Gastrocnemius medialis (tissue), 4 donors: ENCODE measurements at regions not wholly inside any gene's neighbourhood (a gene's known extent, or its start where the extent isn't known, plus 50 kb on each side); places are given as distances from the start of the nearest gene placed in this dataset.

Experiments
- POLR2A ChIP-seq, 2 donors: fragments of 450-650 bp; IDR thresholded peaks; one replicate each; pipeline ENCODE4 v1.6.1; 2017; ENCODE audit warnings: antibody characterized with exemption in 2 of 2, mild to moderate bottlenecking in 2 of 2, moderate library complexity in 2 of 2
- TF ChIP-seq, protein P1 (sequence below), 5 experiments: fragments of 450-650 bp in 3 of 5; fragments of 200-600 bp in 2 of 5; sonication (generic) in 2 of 5; IDR thresholded peaks in 4 of 5; conservative IDR thresholded peaks in 1 of 5; 1 replicate in 4 of 5; 2 replicates in 1 of 5; pipeline ENCODE4 v1.5.1; 2016 to 2019; ENCODE audit warnings: antibody characterized with exemption in 5 of 5, mild to moderate bottlenecking in 3 of 5, moderate library complexity in 3 of 5

DNA sequence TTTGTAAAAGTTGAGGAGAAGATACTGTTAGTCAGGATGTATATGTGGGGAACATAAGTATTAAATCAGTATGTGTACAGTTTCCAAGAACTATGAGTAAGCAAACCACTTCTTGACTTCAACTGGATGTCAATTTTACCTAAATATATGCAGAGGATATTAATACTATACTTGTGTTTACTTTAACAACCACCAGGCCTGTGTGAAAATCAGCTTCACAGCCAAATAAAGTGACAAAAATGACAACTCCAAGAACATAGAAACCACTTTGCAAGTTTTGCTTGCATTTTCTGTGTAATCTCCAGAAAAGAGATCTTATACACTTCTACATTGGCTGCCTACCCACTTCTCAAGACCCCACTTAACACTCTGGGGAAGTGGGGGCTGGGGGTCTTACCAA lies 293.3 kb upstream of the RORA start:
- TF ChIP-seq, protein P1, sequence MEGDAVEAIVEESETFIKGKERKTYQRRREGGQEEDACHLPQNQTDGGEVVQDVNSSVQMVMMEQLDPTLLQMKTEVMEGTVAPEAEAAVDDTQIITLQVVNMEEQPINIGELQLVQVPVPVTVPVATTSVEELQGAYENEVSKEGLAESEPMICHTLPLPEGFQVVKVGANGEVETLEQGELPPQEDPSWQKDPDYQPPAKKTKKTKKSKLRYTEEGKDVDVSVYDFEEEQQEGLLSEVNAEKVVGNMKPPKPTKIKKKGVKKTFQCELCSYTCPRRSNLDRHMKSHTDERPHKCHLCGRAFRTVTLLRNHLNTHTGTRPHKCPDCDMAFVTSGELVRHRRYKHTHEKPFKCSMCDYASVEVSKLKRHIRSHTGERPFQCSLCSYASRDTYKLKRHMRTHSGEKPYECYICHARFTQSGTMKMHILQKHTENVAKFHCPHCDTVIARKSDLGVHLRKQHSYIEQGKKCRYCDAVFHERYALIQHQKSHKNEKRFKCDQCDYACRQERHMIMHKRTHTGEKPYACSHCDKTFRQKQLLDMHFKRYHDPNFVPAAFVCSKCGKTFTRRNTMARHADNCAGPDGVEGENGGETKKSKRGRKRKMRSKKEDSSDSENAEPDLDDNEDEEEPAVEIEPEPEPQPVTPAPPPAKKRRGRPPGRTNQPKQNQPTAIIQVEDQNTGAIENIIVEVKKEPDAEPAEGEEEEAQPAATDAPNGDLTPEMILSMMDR (IDR thresholded peaks at IDR 0.05 in 4 of 5, conservative IDR thresholded peaks at IDR 0.05 in 1 of 5), result no peak
- no peak for TF ChIP-seq POLR2A (IDR thresholded peaks at IDR 0.05)
